ENCODE measurements at regions not wholly inside any gene's neighbourhood (a gene's known extent, or its start where the extent isn't known, plus 50 kb on each side); places are given as distances from the start of the nearest gene placed in this dataset.

DNA sequence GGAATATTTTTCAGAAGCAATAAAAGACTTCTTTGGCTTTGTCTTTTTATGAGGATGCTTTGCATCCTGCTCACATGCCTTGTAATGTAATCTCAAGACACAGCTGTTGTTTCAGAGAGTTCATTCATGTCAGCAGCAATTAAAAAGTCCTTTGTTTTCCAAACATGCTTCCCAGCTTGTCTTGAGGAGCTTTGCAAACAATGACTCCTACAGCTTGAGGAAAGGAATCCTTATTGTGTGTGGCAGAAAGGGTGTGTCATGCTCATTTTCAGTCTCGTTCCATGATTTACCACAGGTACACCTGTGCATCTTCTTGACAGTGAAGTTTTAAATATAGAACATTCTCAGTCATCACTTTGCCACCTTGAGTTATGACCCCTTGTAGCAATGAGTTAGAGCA, 139.2 kb upstream of the AADAT start:
- Histone ChIP-seq H3K4me1 (no peaks in the 10 kb centered on the region), H3K4me3 (no peak overlapping the region), H3K36me3 (no peaks in the 10 kb centered on the region), H3K27me3 (no peaks in the 10 kb centered on the region), H3K27ac (no peak overlapping the region), H3K9me3 (no peaks in the 10 kb centered on the region)
- intact Hi-C loops (cut with DNase I) = no loop called here
- WGBS, 2 donors = 14 to 22% methylated on average over 1 of the region's 1 CpG
- DNase-seq = no peak
- TF ChIP-seq, protein P1, sequence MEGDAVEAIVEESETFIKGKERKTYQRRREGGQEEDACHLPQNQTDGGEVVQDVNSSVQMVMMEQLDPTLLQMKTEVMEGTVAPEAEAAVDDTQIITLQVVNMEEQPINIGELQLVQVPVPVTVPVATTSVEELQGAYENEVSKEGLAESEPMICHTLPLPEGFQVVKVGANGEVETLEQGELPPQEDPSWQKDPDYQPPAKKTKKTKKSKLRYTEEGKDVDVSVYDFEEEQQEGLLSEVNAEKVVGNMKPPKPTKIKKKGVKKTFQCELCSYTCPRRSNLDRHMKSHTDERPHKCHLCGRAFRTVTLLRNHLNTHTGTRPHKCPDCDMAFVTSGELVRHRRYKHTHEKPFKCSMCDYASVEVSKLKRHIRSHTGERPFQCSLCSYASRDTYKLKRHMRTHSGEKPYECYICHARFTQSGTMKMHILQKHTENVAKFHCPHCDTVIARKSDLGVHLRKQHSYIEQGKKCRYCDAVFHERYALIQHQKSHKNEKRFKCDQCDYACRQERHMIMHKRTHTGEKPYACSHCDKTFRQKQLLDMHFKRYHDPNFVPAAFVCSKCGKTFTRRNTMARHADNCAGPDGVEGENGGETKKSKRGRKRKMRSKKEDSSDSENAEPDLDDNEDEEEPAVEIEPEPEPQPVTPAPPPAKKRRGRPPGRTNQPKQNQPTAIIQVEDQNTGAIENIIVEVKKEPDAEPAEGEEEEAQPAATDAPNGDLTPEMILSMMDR (IDR thresholded peaks at IDR 0.05) = no peak
- TF ChIP-seq POLR2A (IDR thresholded peaks at IDR 0.05) = no peak

DNA sequence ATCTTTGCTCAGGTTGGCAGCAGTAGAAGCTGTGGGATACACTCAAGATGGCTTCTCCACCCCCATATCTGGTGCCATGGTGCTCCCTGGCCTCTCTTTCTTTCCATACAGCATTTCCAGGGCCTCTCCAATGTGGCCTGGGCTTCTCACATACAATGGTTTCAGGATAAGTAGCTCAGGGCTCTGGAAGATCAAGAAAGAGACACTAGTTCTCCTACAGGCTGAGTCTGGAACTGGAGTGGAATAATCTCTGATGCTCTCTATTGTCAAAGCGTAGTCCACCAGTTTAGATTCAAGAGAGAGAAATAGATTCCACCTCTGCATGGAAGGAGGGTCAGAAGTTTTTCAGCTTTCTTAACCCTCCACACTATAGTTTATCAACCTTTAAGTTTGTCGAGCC, 138.2 kb upstream of the AADAT start:
- Histone ChIP-seq H3K27me3 (no peaks in the 10 kb centered on the region), H3K9me3 (no peaks in the 10 kb centered on the region), H3K27ac (no peak overlapping the region), H3K4me1 (no peaks in the 10 kb centered on the region), H3K36me3 (no peaks in the 10 kb centered on the region), H3K4me3 (no peak overlapping the region)
- intact Hi-C loops (cut with DNase I) = no loop called here
- WGBS, 2 donors = 91 to 96% methylated on average over 2 of the region's 2 CpGs
- DNase-seq = no peak
- TF ChIP-seq POLR2A (IDR thresholded peaks at IDR 0.05) = no peak
- TF ChIP-seq, protein P1 (IDR thresholded peaks at IDR 0.05) = no peak

DNA sequence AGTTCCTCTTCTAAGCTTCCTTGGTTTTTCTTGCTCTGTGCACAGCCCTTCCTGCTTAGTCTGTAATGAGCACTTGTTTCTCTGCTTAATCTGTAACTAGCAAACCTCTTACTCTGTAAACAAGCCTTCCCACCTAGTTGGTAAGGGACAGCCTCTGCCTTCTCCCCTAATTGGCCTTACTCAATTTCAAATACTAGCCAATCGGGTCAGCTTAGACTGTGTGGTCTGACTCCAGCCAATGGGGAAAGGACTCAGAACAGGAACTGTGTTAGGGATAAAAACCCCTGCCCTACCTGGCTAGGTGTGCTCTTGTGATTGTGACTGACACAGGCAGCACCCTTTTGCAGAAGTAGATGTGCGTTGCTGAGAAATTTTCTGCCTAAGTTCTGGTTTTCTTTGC, 136.5 kb upstream of the AADAT start:
- Histone ChIP-seq H3K27ac (no peak overlapping the region), H3K4me1 (no peaks in the 10 kb centered on the region), H3K4me3 (no peak overlapping the region), H3K9me3 (no peaks in the 10 kb centered on the region), H3K36me3 (no peaks in the 10 kb centered on the region), H3K27me3 (no peaks in the 10 kb centered on the region)
- TF ChIP-seq, protein P1 (IDR thresholded peaks at IDR 0.05) = no peak
- TF ChIP-seq POLR2A (IDR thresholded peaks at IDR 0.05) = no peak
- intact Hi-C loops (cut with DNase I) = no loop called here
- WGBS, 2 donors = 69 to 90% methylated on average over 1 to 2 of the region's 2 CpGs
- no peak for DNase-seq

DNA sequence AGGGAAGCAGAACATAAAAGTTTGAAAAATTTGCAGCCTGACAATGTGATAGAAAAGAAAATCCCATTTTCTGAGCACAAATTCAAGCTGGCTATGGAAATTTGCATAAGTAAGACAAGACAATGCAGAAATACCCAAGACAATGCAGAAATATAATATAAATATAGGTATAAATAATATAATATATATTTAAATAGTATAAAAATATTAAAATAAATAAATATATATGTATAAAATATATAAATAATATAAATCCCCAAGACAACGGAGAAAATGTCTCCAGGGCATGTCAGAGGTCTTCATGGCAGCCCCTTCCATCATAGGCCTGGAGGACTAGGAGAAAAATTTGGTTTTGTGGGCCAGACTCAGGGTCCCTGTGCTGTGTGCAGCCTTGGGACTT, 125.0 kb upstream of the AADAT start:
- WGBS, 2 donors = 44 to 59% methylated on average over 1 of the region's 1 CpG
- intact Hi-C loops (cut with DNase I) = no loop called here

DNA sequence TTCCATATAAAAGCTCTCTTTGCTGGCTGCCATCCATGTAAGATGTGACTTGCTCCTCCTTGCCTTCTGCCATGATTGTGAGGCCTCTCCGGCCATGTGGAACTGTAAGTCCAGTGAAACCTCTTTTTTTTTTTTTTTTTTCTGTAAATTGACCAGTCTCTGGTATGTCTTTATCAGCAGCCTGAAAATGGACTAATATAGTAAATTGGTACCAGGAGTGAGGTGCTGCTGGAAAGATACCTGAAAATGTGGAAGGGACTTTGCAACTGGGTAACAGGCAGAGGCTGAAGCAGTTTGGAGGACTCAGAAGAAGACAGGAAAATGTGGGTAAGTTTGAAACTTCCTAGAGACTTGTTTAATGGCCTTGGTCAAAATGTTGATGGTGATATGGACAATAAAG, 124.3 kb upstream of the AADAT start:
- no peaks in the 10 kb centered on the region for H3K4me1 ChIP-seq
- no peaks in the 10 kb centered on the region for H3K27me3 ChIP-seq
- H3K4me3 ChIP-seq = no peak overlapping the region
- no peaks in the 10 kb centered on the region for H3K36me3 ChIP-seq
- TF ChIP-seq POLR2A (IDR thresholded peaks at IDR 0.05) = no peak
- TF ChIP-seq, protein P1 (IDR thresholded peaks at IDR 0.05) = no peak
- DNase-seq = no peak
- no peak overlapping the region for H3K27ac ChIP-seq
- intact Hi-C loops (cut with DNase I) = no loop called here
- 45 to 86% methylated on average over 1 of the region's 1 CpG for WGBS, 2 donors
- peaks cover 0 to 28% (median 5%) of the 10 kb centered on the region in 3 donors for H3K9me3 ChIP-seq

More for the DNA sequence above, 125.0 kb upstream of the AADAT start:
- Histone ChIP-seq H3K4me3 (no peak overlapping the region), H3K27me3 (no peaks in the 10 kb centered on the region), H3K27ac (no peak overlapping the region), H3K4me1 (no peaks in the 10 kb centered on the region), H3K36me3 (no peaks in the 10 kb centered on the region), H3K9me3 (peaks cover 0 to 32% (median 5%) of the 10 kb centered on the region in 3 donors)
- no peak for TF ChIP-seq POLR2A (IDR thresholded peaks at IDR 0.05)
- TF ChIP-seq, protein P1 (IDR thresholded peaks at IDR 0.05) = no peak
- DNase-seq = no peak

All from esophagus squamous epithelium (tissue), 5 donors.